Gastrocnemius medialis (tissue), 4 donors: ENCODE measurements at regions not wholly inside any gene's neighbourhood (a gene's known extent, or its start where the extent isn't known, plus 50 kb on each side); places are given as distances from the start of the nearest gene placed in this dataset.

Experiments
- CTCF ChIP-seq, 5 experiments: fragments of 450-650 bp in 3 of 5; fragments of 200-600 bp in 2 of 5; sonication (generic) in 2 of 5; IDR thresholded peaks in 4 of 5; conservative IDR thresholded peaks in 1 of 5; 1 replicate in 4 of 5; 2 replicates in 1 of 5; pipeline ENCODE4 v1.5.1; 2016 to 2019; ENCODE audit warnings: antibody characterized with exemption in 5 of 5, mild to moderate bottlenecking in 3 of 5, moderate library complexity in 3 of 5
- POLR2A ChIP-seq, 2 donors: fragments of 450-650 bp; IDR thresholded peaks; one replicate each; pipeline ENCODE4 v1.6.1; 2017; ENCODE audit warnings: antibody characterized with exemption in 2 of 2, mild to moderate bottlenecking in 2 of 2, moderate library complexity in 2 of 2

- no peak for TF ChIP-seq CTCF (IDR thresholded peaks at IDR 0.05 in 4 of 5, conservative IDR thresholded peaks at IDR 0.05 in 1 of 5)
- TF ChIP-seq POLR2A (IDR thresholded peaks at IDR 0.05), result no peak
Measured at GRCh38 chr6:150680510-150680909, 80.8 kb downstream of the PLEKHG1 start.
